GM18951 (cell line): ENCODE measurements at regions not wholly inside any gene's neighbourhood (a gene's known extent, or its start where the extent isn't known, plus 50 kb on each side); places are given as distances from the start of the nearest gene placed in this dataset.

Source experiments
- POLR2A ChIP-seq: IDR thresholded peaks from 4 replicates; pipeline ENCODE4 v1.6.1; 2011; ENCODE audit warnings: mild to moderate bottlenecking; ENCODE audit not compliant: insufficient read length, insufficient read depth; ENCODE audit errors: extremely low read depth
- in situ Hi-C: fragments of 300-500 bp; cut with MboI; formaldehyde crosslinking; loops from one replicate; pipeline ENCODE4 v1.12.0; 2022; ENCODE audit warnings: low sequenced_read_pairs, mixed read lengths, inconsistent platforms; ENCODE audit not compliant: unreplicated experiment

GRCh38 chr2:17282245-17282644, 236.0 kb downstream of the RAD51AP2 start:
- no peak for TF ChIP-seq POLR2A
- in situ Hi-C loops = no loop called here

GRCh38 chr2:17276220-17276619, 242.0 kb downstream of the RAD51AP2 start:
- no peak for TF ChIP-seq POLR2A

GRCh38 chr2:17272652-17273525, 245.4 kb downstream of the RAD51AP2 start:
- TF ChIP-seq POLR2A = no peak
- in situ Hi-C loops = no loop called here

More at GRCh38 chr2:17276220-17276619, 242.0 kb downstream of the RAD51AP2 start:
- in situ Hi-C loops = no loop called here

- in situ Hi-C loops = no loop called here
- no peak for TF ChIP-seq POLR2A
These were observed 246.1 kb downstream of the RAD51AP2 start for GRCh38 chr2:17272170-17272569.

GRCh38 chr2:17271416-17271815, 246.8 kb downstream of the RAD51AP2 start:
- in situ Hi-C loops = no loop called here
- no peak for TF ChIP-seq POLR2A

GRCh38 chr2:17270894-17271293, 247.3 kb downstream of the RAD51AP2 start:
- TF ChIP-seq POLR2A = no peak

GRCh38 chr2:17263570-17263968, 254.7 kb downstream of the RAD51AP2 start:
- in situ Hi-C loops = no loop called here
- TF ChIP-seq POLR2A = no peak

More at GRCh38 chr2:17270894-17271293, 247.3 kb downstream of the RAD51AP2 start:
- in situ Hi-C loops = no loop called here

- TF ChIP-seq POLR2A = no peak
- in situ Hi-C loops = no loop called here
These were observed 255.2 kb downstream of the RAD51AP2 start for GRCh38 chr2:17262854-17263569.

- in situ Hi-C loops = no loop called here
- TF ChIP-seq POLR2A = no peak
These were observed 258.6 kb downstream of the RAD51AP2 start for GRCh38 chr2:17259613-17260012.

- no peak for TF ChIP-seq POLR2A
- in situ Hi-C loops = no loop called here
These were observed 259.4 kb downstream of the RAD51AP2 start for GRCh38 chr2:17258861-17259260.

- in situ Hi-C loops = no loop called here
- no peak for TF ChIP-seq POLR2A
These were observed 260.9 kb downstream of the RAD51AP2 start for GRCh38 chr2:17257189-17257909.

- no peak for TF ChIP-seq POLR2A
- in situ Hi-C loops = no loop called here
These were observed 263.2 kb downstream of the RAD51AP2 start for GRCh38 chr2:17255071-17255470.

GRCh38 chr2:17254421-17254820, 263.8 kb downstream of the RAD51AP2 start:
- TF ChIP-seq POLR2A = no peak
- in situ Hi-C loops = no loop called here
